ENCODE measurements at regions not wholly inside any gene's neighbourhood (a gene's known extent, or its start where the extent isn't known, plus 50 kb on each side); places are given as distances from the start of the nearest gene placed in this dataset.

DNA sequence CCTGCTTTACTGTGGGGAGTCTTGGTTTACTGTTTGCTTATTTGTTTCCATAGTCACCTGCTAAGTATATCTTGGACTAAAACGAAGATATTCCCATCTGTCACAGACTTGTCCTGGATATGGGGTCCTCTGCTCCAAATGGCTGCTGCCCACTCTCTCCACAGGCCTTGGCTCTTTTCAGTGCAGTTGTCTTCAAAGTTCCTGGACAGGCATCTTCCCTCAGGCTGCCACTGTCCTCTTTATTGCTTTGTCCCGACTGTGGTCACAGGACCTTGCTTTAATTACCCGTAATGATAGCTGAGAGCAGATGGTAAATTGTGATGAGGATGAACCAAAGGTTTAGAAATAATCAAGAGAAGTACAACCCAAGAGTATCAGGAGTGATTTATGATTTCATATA, 713.9 kb upstream of the CCDC179 start:
- no peak for ATAC-seq

GRCh38 chr11:23577296-23577695, 717.0 kb upstream of the CCDC179 start:
- no peaks in the 10 kb centered on the region for H3K9me3 ChIP-seq
- TF ChIP-seq, protein P1, sequence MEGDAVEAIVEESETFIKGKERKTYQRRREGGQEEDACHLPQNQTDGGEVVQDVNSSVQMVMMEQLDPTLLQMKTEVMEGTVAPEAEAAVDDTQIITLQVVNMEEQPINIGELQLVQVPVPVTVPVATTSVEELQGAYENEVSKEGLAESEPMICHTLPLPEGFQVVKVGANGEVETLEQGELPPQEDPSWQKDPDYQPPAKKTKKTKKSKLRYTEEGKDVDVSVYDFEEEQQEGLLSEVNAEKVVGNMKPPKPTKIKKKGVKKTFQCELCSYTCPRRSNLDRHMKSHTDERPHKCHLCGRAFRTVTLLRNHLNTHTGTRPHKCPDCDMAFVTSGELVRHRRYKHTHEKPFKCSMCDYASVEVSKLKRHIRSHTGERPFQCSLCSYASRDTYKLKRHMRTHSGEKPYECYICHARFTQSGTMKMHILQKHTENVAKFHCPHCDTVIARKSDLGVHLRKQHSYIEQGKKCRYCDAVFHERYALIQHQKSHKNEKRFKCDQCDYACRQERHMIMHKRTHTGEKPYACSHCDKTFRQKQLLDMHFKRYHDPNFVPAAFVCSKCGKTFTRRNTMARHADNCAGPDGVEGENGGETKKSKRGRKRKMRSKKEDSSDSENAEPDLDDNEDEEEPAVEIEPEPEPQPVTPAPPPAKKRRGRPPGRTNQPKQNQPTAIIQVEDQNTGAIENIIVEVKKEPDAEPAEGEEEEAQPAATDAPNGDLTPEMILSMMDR (IDR thresholded peaks at IDR 0.05): no peak
- H3K4me1 ChIP-seq (ENCODE audit: low read depth): no peaks in the 10 kb centered on the region
- no peaks in the 10 kb centered on the region for H3K36me3 ChIP-seq (ENCODE audit: low read depth)
- ATAC-seq: no peak
- DNase-seq: no peak
- H3K4me3 ChIP-seq: no peak overlapping the region
- intact Hi-C loops (cut with DNase I, micrococcal nuclease): no loop called here

More for the DNA sequence above, 713.9 kb upstream of the CCDC179 start:
- intact Hi-C loops (cut with DNase I, micrococcal nuclease): no loop called here
- Histone ChIP-seq H3K4me3 (no peak overlapping the region), H3K9me3 (no peaks in the 10 kb centered on the region), H3K4me1 (ENCODE audit: low read depth) (peaks cover 3% of the 10 kb centered on the region), H3K36me3 (ENCODE audit: low read depth) (no peaks in the 10 kb centered on the region)
- DNase-seq: no peak
- TF ChIP-seq, protein P1 (IDR thresholded peaks at IDR 0.05): no peak

GRCh38 chr11:23585416-23586104, 725.3 kb upstream of the CCDC179 start:
- Histone ChIP-seq H3K4me1 (ENCODE audit: low read depth) (no peaks in the 10 kb centered on the region), H3K4me3 (no peak overlapping the region), H3K9me3 (no peaks in the 10 kb centered on the region), H3K36me3 (ENCODE audit: low read depth) (no peaks in the 10 kb centered on the region)
- TF ChIP-seq, protein P1 (IDR thresholded peaks at IDR 0.05): no peak
- ATAC-seq (peak; percentile 65), DNase-seq (no peak)
- intact Hi-C loops (cut with DNase I, micrococcal nuclease): no loop called here

- intact Hi-C loops (cut with DNase I, micrococcal nuclease): no loop called here
- no peak overlapping the region for H3K4me3 ChIP-seq
Observed at GRCh38 chr11:23586173-23586572, 725.9 kb upstream of the CCDC179 start.

GRCh38 chr11:23590596-23591308, 730.5 kb upstream of the CCDC179 start:
- DNase-seq (no peak), ATAC-seq (no peak)
- Histone ChIP-seq H3K4me3 (no peak overlapping the region), H3K4me1 (ENCODE audit: low read depth) (no peaks in the 10 kb centered on the region), H3K9me3 (no peaks in the 10 kb centered on the region), H3K36me3 (ENCODE audit: low read depth) (no peaks in the 10 kb centered on the region)
- intact Hi-C loops (cut with DNase I, micrococcal nuclease): no loop called here
- TF ChIP-seq, protein P1 (IDR thresholded peaks at IDR 0.05): no peak

More at GRCh38 chr11:23586173-23586572, 725.9 kb upstream of the CCDC179 start:
- H3K36me3 ChIP-seq (ENCODE audit: low read depth): no peaks in the 10 kb centered on the region
- ATAC-seq (no peak), DNase-seq (no peak)
- TF ChIP-seq, protein P1 (IDR thresholded peaks at IDR 0.05): no peak
- no peaks in the 10 kb centered on the region for H3K4me1 ChIP-seq (ENCODE audit: low read depth)
- no peaks in the 10 kb centered on the region for H3K9me3 ChIP-seq
